Lower lobe of right lung (tissue), 2 donors: ENCODE measurements at regions not wholly inside any gene's neighbourhood (a gene's known extent, or its start where the extent isn't known, plus 50 kb on each side); places are given as distances from the start of the nearest gene placed in this dataset.

Source experiments
- ATAC-seq, 2 donors: fragments of 200-7000 bp; cut with Tn5 transposase; one replicate each; pipeline ENCODE4 v1.9.1; 2020 to 2022; ENCODE audit warnings: mild to moderate bottlenecking in 2 of 2, moderate library complexity in 2 of 2
- DNase-seq: peaks from one replicate; pipeline ENCODE4 v3.0.0-alpha.2; 2020
- H3K27ac ChIP-seq: fragments of 200-600 bp; one replicate; pipeline ENCODE4 v1.8.0; 2022
- H3K27me3 ChIP-seq: fragments of 200-600 bp; one replicate; pipeline ENCODE4 v1.8.0; 2022; ENCODE audit warnings: low read depth
- H3K36me3 ChIP-seq: fragments of 200-600 bp; one replicate; pipeline ENCODE4 v1.8.0; 2022; ENCODE audit warnings: mild to moderate bottlenecking
- H3K4me1 ChIP-seq: fragments of 200-600 bp; one replicate; pipeline ENCODE4 v1.8.0; 2022
- H3K4me3 ChIP-seq: fragments of 200-600 bp; one replicate; pipeline ENCODE4 v1.8.0; 2022; ENCODE audit warnings: mild to moderate bottlenecking
- H3K9me3 ChIP-seq: fragments of 200-600 bp; one replicate; pipeline ENCODE4 v1.8.0; 2022
- CTCF ChIP-seq: fragments of 200-600 bp; IDR thresholded peaks from one replicate; pipeline ENCODE4 v1.8.0; 2022; ENCODE audit warnings: antibody characterized with exemption, mild to moderate bottlenecking
- intact Hi-C: fragments of 100-400 bp; cut with DNase I; formaldehyde crosslinking; loops from one replicate; pipeline ENCODE4 v1.11.0; 2022
- donor health status: DM: no; HTN: yes; CAD: no; lungs with severe emphysema.

GRCh38 chr1:30250984-30251850 lies 472.2 kb downstream of the MATN1 start:
- H3K27me3 ChIP-seq = peaks cover 22% of the 10 kb centered on the region
- DNase-seq (no peak), ATAC-seq (no peak)
- H3K9me3 ChIP-seq = no peaks in the 10 kb centered on the region
- no peaks in the 10 kb centered on the region for H3K36me3 ChIP-seq
- no peaks in the 10 kb centered on the region for H3K4me1 ChIP-seq
- no peak for TF ChIP-seq CTCF
- H3K4me3 ChIP-seq = no peak overlapping the region
- intact Hi-C loops = no loop called here
- no peak overlapping the region for H3K27ac ChIP-seq

- ATAC-seq (no peak), DNase-seq (no peak)
- H3K9me3 ChIP-seq = no peaks in the 10 kb centered on the region
- no peaks in the 10 kb centered on the region for H3K36me3 ChIP-seq
- intact Hi-C loops = no loop called here
- H3K4me3 ChIP-seq = no peak overlapping the region
- peaks cover 22% of the 10 kb centered on the region for H3K27me3 ChIP-seq
- no peaks in the 10 kb centered on the region for H3K4me1 ChIP-seq
- no peak for TF ChIP-seq CTCF
- H3K27ac ChIP-seq = no peak overlapping the region
These were observed 472.9 kb downstream of the MATN1 start for GRCh38 chr1:30250338-30250983.

- no peaks in the 10 kb centered on the region for H3K9me3 ChIP-seq
- intact Hi-C loops = no loop called here
- H3K36me3 ChIP-seq = no peaks in the 10 kb centered on the region
- no peak overlapping the region for H3K4me3 ChIP-seq
- H3K27ac ChIP-seq = no peak overlapping the region
- ATAC-seq (no peak), DNase-seq (no peak)
- H3K27me3 ChIP-seq = peaks cover 25% of the 10 kb centered on the region
- no peaks in the 10 kb centered on the region for H3K4me1 ChIP-seq
- TF ChIP-seq CTCF = no peak
These were observed 473.7 kb downstream of the MATN1 start for GRCh38 chr1:30249446-30250337.

GRCh38 chr1:30248774-30249173 lies 474.6 kb downstream of the MATN1 start:
- H3K9me3 ChIP-seq = no peaks in the 10 kb centered on the region
- no peak for TF ChIP-seq CTCF
- no peak overlapping the region for H3K27ac ChIP-seq
- no peak for DNase-seq
- H3K27me3 ChIP-seq = peaks cover 18% of the 10 kb centered on the region
- intact Hi-C loops = no loop called here
- no peak for ATAC-seq
- H3K36me3 ChIP-seq = no peaks in the 10 kb centered on the region
- H3K4me3 ChIP-seq = no peak overlapping the region
- H3K4me1 ChIP-seq = no peaks in the 10 kb centered on the region

- Histone ChIP-seq H3K4me3 (no peak overlapping the region), H3K4me1 (no peaks in the 10 kb centered on the region), H3K27ac (no peak overlapping the region), H3K9me3 (no peaks in the 10 kb centered on the region), H3K36me3 (no peaks in the 10 kb centered on the region), H3K27me3 (peaks cover 19% of the 10 kb centered on the region)
- no peak for ATAC-seq
- no peak for TF ChIP-seq CTCF
- no peak for DNase-seq
- intact Hi-C loops = no loop called here
These were observed 475.0 kb downstream of the MATN1 start for GRCh38 chr1:30248373-30248772.
